ENCODE measurements at regions not wholly inside any gene's neighbourhood (a gene's known extent, or its start where the extent isn't known, plus 50 kb on each side); places are given as distances from the start of the nearest gene placed in this dataset.
"Not testable (repeated sequence)": the region's sequence is repeated elsewhere in the genome, so short reads cannot be mapped to it uniquely, and the experiment has no call there.

DNA sequence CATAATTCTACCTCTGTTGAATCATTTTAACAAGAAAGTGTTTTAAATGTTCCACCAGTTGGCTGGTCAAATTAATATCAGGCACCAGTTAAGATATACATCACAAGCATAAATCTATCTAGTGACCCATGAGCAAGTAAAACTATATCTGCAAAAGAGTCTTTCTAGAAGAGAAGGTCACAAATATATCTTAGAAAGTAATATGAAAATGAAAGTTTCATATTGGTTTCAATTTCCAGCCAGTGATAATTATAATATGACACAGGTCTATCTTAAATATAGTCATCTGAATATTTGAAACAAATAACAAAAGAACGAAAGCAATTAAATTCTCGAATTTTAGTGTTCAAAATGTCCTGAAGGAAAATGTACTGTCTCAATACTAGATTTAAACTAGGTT, 282.5 kb upstream of the KYNU start:
- no peak for DNase-seq (ENCODE audit: low spot score)
- in situ Hi-C loops (cut with HindIII; ENCODE audit: low sequenced_read_pairs): no loop called here

DNA sequence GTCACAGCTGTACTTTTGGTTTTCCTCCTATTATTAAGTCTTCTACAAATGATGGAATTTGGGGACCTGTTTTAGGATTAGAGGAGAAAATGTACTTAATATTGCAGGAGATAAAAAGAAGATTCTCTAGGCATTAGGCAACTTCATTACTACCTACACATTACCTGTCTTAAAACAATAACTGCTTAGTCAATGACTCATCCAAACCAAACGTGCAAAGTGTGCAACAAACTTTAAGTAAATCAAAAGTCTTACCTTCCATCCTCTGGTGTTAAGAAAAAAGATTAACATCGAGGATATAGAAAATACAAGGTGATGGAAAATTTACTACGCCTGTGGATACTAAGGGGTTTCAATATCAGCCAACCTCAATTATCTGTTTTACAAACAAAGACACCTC, 285.3 kb upstream of the KYNU start:
- no peak for DNase-seq (ENCODE audit: low spot score)
- in situ Hi-C loops (cut with HindIII; ENCODE audit: low sequenced_read_pairs): no loop called here

DNA sequence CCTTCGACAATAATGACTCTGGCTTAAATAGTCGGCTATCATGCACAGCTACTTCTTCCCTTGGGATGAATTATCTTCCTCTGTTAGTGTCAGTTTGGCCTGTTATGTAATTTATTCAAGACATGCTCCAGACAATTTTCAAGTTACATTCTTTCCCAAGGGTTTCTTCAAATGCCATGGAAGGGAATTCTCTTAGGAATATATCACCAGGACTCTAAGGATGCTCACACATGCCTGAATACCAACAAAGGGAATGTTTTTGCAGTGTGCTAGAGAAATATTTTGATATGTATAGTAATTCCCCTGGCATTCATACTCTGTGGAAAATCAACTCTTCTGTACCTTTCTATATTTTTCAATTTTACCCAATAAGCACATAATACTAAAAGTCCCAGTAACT, 286.0 kb upstream of the KYNU start:
- in situ Hi-C loops (cut with HindIII; ENCODE audit: low sequenced_read_pairs): no loop called here
- DNase-seq (ENCODE audit: low spot score): no peak

DNA sequence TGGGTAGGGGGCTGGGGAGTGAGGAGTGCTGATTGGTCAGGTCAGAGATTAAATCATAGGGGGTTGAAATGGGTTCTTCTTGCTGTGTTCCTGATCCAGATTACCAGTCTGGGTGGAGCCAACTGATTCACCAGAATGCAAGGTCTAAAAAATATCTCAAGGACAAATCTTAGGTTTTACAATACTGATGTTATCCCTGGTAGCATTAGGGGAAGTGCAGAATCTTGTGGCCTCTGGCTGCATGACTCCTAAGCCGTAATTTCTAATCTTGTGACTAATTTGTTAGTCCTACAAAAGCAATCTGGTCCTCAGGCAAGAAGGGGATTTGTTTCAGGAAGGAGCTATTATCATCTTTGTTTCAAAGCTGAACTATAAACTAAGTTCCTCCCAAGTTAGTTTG, 289.2 kb upstream of the KYNU start:
- DNase-seq (ENCODE audit: low spot score): no peak
- in situ Hi-C loops (cut with HindIII; ENCODE audit: low sequenced_read_pairs): no loop called here

DNA sequence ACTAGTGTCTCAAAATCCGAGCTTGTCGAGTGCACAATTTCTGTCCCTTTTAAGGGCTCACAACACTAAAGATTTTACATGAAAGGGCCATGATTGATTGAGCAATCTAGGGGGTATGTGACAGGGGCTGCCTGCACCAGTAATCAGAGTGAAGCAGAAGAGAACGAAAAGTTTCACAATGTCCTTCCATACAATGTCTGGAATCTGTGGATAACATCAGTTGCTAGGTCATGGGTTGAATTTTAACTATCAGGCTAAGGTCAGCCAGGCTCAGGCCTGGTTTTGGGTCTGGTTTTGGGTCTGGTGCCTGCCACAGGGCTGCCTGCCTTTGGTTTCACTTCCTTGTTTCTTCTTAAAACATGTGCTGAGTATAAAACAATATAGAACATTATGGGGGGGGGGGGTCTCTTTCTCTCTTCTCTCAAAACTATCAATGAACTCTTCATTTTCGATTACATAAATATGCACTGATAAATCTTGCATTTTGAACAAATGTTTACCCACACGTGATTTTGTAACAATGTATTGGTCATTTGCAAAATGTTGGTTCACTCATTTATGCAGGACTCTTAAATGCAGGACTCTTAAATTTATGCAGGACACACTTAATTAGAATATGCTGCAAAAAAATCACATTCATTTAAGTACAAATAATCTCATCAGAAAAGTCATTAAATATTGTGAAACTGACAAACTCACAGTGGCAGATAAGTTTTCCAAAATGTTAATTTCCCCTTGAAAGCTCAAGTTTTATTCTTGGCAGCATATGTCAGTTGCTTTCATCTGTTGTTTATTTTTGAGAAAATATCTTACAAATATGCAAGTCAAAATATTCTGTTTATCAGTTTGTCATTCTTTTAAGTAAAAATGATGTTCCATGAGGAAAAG, 290.5 kb upstream of the KYNU start:
- in situ Hi-C loops (cut with HindIII; ENCODE audit: low sequenced_read_pairs): no loop called here
- no peak for DNase-seq (ENCODE audit: low spot score)

DNA sequence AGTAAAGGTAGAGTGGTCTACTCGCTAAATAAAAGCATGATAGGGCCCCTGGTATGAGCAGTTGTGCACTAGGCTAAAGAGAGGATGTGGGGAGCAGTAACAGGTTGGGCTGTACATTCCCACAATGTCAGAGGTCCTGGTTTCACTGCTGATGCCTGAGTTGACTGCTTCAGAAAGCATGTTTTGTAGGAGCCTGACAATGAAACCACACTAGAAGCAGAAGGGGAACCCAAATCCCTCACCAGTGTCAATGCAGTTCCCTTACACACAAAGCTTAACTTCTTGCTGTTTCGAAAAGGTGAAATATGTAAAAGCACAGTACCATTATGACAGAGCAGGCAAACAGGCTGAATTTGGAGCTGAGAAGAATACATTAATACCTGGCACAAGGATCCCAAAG, 291.7 kb upstream of the KYNU start:
- in situ Hi-C loops (cut with HindIII; ENCODE audit: low sequenced_read_pairs): no loop called here
- no peak for DNase-seq (ENCODE audit: low spot score)

DNA sequence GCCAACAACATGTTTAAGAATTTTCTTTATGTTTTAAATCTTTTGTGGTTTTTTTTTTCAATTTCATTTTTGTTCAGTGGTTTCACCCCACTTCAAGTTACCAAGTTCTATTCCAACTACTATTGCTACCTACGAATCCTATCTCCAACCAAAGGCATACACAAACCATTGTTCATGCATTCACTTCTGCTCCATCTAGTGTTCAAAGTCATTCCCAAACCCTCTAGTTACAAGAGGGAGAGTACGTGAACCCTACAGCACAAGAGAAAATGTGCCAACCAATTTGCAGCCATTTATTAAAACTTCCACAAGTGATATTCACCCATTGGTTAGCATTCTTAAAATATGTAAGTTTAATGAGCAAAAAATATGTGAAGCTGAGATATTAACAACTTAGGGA, 295.1 kb upstream of the KYNU start:
- in situ Hi-C loops (cut with HindIII; ENCODE audit: low sequenced_read_pairs): no loop called here
- no peak for DNase-seq (ENCODE audit: low spot score)

DNA sequence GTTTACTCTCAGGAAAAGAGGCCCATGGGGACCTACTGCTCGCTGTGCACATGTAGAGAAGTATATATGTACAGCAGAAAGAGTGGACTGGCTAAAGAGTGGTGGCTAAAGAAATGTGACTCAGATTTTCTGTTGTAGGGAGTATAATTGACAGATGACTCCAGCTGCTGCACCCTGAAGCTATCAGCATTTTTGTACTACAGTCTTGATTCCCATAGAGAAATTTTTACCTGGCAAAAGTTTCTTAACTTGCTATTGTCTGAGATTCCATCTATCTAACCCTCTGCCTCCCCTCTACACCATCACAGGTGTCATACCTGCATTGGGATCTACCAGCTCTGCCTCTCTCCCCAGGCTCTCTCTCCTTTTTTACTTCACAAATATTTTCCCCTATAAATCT, 296.0 kb upstream of the KYNU start:
- in situ Hi-C loops (cut with HindIII; ENCODE audit: low sequenced_read_pairs): no loop called here

DNA sequence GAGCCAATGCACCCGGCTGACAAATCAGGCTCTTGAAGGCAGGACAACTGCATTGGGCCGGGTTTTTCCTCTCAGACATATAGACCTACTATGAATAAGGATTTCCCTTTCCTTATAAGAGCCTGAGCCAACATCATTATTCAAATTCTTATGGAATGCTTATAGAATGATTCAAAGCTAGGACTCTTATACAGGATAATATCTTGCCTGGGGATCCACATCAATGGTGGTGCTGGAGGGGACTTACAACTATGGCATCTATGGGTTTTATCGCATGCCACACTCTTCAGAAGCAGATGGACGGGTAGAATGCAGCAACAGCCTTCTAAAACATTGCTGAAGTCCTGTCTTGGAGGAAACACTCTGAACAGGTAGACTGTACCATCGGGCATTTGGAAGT, 296.8 kb upstream of the KYNU start:
- DNase-seq (ENCODE audit: low spot score): no peak
- in situ Hi-C loops (cut with HindIII; ENCODE audit: low sequenced_read_pairs): no loop called here

More for the DNA sequence above, 296.0 kb upstream of the KYNU start:
- no peak for DNase-seq (ENCODE audit: low spot score)

DNA sequence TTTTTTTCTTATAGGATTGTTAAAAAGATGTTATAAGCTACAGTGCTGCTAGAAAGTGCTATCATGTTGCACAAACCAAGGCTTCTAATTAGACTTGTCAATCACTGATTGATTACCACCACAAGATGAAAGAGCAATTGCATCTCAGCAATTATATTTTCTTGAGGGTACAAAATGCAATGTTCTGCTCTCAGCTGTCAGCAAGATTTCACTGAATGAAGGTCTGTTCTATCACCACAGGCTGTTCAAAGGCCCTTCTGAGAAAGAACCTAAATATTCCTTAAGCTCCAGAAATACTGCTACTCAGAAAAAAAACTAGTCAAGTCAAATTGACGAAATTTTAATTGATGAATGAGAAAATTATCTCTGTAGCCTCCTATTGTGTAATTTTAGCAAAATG, 301.9 kb upstream of the KYNU start:
- in situ Hi-C loops (cut with HindIII; ENCODE audit: low sequenced_read_pairs): no loop called here
- DNase-seq (ENCODE audit: low spot score): no peak

DNA sequence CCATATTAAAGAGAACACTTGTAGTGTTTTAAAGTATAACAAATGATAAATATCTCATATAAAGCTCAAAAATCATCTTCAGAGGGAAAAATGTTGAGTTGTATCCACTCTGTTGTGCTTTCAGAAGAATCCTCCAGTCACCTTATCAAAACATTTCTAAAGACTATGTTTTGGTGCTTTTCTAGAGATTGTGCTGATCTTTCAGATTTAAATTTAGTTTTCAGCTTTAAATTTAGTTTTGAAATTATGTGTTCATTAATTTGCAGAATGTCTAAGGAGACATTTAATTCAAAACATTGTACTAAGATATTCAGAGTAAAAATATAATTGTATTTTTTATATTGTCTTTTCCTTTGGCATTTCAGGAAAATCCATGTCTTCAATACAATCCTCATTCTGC, 303.1 kb upstream of the KYNU start:
- DNase-seq (ENCODE audit: low spot score): no peak
- in situ Hi-C loops (cut with HindIII; ENCODE audit: low sequenced_read_pairs): no loop called here

DNA sequence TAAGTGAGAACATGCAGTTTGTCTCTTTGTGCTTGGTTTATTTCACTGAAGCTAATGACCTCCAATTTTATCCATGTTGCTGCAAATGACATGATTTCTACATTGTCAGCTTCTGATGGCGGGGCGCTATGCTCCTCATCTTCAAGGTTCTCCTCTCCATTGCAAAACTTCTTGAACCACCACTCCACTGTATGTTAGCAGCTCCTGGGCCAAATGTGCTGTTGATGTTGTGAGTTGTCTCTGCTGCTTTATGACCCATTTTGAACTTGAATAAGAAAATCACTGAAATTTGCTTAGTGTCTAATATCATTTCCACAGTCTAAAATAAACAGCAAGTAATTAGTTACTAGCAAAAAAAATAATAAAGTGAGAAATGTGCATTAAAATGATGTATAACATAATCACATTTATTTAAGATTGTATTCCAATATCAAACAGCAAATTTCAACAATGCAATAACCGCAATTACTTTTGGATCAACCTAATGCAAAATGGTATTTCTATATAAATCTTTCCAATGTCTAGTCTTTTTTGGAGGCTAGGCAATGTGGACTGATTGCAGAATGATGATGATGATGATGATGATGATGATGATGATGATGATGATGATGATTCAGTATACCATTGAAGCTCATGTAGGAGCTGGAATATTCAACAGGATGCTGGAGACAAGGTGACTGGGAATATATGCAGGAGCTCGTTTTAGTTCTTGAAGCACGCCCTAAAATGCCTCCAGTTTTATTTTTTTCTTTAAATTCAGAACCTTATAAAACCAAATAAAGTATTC, 304.9 kb upstream of the KYNU start:
- in situ Hi-C loops (cut with HindIII; ENCODE audit: low sequenced_read_pairs): no loop called here
- no peak for DNase-seq (ENCODE audit: low spot score)

DNA sequence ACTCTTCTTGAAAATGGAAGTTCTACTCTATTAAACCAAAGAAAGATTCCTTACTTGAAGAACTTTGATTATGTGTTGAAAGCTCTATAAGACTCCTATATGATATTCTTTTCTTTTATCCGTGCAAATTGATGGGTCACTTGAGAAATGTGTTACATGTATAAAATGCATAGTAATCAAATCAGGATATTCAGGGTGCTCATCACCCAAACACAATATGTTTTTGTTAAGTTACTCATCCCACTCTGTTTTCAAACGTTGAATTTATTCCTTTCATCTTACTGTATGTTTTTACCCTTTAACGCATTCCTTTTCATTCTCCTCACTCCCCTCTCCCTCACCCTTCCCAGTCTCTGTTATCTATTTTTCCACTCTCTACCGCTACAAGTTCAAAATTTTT, 305.5 kb upstream of the KYNU start:
- DNase-seq (ENCODE audit: low spot score): no peak
- in situ Hi-C loops (cut with HindIII; ENCODE audit: low sequenced_read_pairs): no loop called here

DNA sequence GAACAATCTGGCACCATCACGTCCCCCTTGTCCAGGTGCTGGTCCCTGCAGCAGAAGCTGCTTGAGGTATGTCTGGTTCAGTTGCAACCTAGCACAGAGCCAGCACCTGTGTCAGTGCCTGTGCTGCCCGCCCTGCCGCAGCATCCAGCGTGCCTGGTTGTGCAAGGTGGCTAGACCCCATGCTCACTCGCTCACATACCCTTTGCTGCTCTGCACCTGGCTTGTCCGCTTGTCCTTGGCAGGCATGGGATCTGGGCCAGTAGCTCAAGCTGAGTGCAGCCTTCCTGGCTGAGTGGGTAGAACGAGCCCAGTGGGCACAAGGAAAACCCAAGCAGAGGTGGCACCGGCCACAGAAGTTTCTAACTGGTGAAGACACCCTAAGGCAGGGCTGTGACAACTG, 314.6 kb upstream of the KYNU start:
- DNase-seq (ENCODE audit: low spot score): peak; percentile 31
- in situ Hi-C loops (cut with HindIII; ENCODE audit: low sequenced_read_pairs): no loop called here

DNA sequence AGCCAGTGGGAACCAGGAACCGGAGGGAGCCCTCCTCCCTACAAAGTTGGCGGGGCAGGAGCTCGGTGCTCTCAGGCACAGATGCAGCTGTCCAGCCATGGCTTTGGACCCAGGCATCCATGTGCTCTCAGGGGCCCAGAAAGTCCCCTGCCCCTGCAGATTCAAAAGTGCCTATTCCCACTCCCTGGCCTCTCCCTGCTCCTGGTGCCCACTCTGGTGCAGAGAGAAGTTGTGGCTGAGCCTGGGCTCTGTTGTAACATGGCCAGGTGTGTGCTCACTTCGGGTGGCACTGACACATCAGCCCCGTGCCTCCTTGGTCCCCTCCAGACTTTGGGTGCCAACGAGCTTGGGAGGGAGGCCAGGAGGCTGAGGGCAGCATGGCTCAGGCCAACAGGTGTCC, 315.8 kb upstream of the KYNU start:
- in situ Hi-C loops (cut with HindIII; ENCODE audit: low sequenced_read_pairs): no loop called here
- no peak for DNase-seq (ENCODE audit: low spot score)

DNA sequence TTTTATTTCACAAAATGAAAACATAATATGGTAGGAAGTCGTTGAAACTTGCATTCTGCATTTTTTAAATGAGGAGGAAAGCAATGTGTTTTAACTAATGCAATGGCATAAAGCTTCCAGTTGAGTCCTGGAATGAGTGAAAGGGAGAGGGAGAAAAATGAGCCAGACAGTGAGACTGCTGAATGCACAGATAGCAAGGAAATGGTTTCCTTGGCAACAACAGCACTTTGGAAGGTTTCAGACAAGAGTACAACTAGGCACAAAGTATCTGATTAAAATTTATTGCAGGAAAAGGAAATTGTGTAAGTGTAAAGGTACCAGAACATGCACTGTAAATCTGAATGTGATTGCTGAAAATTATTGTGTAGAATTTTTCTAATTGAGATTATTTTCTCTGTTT, 320.1 kb upstream of the KYNU start:
- in situ Hi-C loops (cut with HindIII; ENCODE audit: low sequenced_read_pairs): no loop called here
- DNase-seq (ENCODE audit: low spot score): no peak

DNA sequence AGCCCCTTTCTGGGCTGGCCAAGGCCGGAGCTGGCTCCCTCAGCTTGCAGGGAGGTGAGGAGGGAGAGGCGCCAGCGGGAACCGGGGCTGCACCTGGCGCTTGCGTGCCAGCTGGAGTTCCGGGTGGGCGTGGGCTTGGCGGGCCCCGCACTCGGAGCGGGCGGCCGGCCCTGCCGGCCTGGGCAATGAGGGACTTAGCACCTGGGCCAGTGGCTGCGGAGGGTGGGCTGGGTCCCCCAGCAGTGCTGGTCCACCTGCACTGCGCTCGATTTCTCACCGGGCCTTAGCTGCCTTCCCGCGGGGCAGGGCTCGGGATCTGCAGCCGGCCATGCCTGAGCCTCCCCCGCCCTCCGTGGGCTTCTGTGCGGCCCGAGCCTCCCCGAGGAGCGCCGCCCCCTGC, 331.5 kb upstream of the KYNU start:
- DNase-seq (ENCODE audit: low spot score); in situ Hi-C loops (cut with HindIII; ENCODE audit: low sequenced_read_pairs): not testable (repeated sequence)

DNA sequence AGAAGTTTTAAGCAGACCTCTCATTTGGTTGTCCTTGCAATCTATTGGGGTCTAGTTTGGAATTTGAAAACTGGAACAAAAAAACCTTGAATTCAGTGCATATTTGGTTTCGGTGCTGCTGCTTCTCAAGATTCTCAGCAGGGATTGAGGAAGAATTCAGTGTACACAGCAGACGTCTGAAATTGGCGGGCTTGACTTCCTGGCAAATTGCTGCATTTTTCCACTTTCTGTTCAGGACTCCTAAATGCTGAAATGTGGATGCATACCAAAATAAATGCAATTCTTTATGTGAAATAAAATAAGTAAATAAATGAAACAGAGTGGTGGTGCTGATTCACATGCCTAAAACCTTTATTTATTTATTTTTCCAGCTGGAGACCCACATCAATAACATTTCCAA, 332.4 kb upstream of the KYNU start:
- in situ Hi-C loops (cut with HindIII; ENCODE audit: low sequenced_read_pairs): no loop called here
- peak; percentile 18 for DNase-seq (ENCODE audit: low spot score)

DNA sequence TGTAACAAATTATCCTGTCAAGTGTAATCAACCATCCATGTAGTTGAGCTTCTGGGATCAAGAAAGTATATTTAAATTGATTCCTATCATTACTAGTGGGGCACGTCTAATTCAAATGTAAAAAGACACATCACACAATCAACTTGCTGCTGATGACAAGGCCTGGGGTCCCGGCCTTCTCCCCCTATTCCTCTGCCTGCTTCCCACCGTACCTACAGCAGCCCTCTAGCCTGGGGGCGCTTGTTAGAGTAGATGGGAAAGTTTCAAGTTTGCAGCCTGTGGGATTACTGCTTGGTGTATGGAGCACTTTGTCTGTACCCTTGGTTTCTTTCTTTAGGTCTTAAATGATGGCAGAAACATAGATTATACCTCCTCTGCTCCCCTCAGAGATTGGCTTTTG, 333.3 kb upstream of the KYNU start:
- in situ Hi-C loops (cut with HindIII; ENCODE audit: low sequenced_read_pairs): no loop called here
- DNase-seq (ENCODE audit: low spot score): no peak

DNA sequence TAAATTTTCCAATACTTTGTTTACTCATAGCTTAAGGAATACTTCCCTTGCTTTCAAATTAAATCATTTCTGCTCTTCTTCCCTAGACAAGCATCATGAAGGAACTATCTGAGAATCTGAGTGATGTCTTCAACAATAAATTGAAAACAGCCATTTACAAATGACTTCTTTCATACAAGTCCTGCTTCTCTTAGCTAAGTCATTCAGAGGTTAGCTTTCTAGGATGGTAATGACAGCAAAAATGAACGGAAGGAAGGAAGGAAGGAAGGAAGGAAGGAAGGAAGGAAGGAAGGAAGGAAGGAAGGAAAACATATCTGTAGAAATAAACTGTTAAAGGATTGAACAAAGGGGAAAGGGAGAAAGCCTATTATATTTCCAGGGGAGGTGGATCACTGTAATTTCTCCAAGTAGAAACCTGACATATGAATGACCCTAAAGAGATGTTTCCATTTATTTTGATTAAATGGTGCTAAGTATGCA, 335.0 kb upstream of the KYNU start:
- in situ Hi-C loops (cut with HindIII; ENCODE audit: low sequenced_read_pairs): no loop called here
- no peak for DNase-seq (ENCODE audit: low spot score)

DNA sequence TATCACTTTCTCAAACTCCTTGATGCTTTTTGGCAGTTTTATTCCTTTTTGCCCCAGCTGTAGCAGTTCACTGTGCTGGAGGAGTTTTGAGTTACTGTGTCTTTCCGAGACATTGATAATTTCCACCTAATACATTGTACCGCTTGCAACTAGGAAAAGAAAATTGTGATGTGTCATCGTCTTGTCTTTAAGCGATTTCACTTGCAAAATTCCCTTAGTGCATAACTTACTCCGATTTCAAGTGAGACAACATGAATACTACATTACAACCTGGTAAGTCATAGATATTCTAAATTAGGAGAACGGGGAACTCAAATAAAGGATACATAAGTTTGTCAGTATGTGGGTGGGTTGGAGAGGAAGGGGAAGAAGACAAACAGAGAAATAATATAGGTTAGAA, 340.5 kb upstream of the KYNU start:
- no peak for DNase-seq (ENCODE audit: low spot score)
- in situ Hi-C loops (cut with HindIII; ENCODE audit: low sequenced_read_pairs): no loop called here

Measured in G401 (cell line).